Keratinocyte (primary cell): ENCODE measurements at regions not wholly inside any gene's neighbourhood (a gene's known extent, or its start where the extent isn't known, plus 50 kb on each side); places are given as distances from the start of the nearest gene placed in this dataset.

Experiments used
- EZH2 ChIP-seq: IDR thresholded peaks from one replicate; pipeline ENCODE4 v1.6.1; 2012; ENCODE audit warnings: inconsistent platforms, mild to moderate bottlenecking, low read length, moderate library complexity
- TF ChIP-seq, protein P1 (sequence below), 3 experiments: IDR thresholded peaks in 1 of 3; conservative IDR thresholded peaks in 1 of 3; optimal IDR thresholded peaks in 1 of 3; 2 replicates in 2 of 3; 3 replicates in 1 of 3; pipeline versions ENCODE3 to v1.5.1; 2011; ENCODE audit warnings: low read length in 3 of 3, mild to moderate bottlenecking in 3 of 3, moderate library complexity in 2 of 3, control low read depth in 1 of 3, inconsistent platforms in 1 of 3; ENCODE audit not compliant: insufficient read depth in 2 of 3; ENCODE audit errors: extremely low read depth in 1 of 3

GRCh38 chr6:113017353-113017752, 670.2 kb downstream of the RFPL4B start:
- TF ChIP-seq, protein P1, sequence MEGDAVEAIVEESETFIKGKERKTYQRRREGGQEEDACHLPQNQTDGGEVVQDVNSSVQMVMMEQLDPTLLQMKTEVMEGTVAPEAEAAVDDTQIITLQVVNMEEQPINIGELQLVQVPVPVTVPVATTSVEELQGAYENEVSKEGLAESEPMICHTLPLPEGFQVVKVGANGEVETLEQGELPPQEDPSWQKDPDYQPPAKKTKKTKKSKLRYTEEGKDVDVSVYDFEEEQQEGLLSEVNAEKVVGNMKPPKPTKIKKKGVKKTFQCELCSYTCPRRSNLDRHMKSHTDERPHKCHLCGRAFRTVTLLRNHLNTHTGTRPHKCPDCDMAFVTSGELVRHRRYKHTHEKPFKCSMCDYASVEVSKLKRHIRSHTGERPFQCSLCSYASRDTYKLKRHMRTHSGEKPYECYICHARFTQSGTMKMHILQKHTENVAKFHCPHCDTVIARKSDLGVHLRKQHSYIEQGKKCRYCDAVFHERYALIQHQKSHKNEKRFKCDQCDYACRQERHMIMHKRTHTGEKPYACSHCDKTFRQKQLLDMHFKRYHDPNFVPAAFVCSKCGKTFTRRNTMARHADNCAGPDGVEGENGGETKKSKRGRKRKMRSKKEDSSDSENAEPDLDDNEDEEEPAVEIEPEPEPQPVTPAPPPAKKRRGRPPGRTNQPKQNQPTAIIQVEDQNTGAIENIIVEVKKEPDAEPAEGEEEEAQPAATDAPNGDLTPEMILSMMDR (optimal IDR thresholded peaks at IDR 0.05 in 1 of 3, IDR thresholded peaks at IDR 0.05 in 1 of 3, conservative IDR thresholded peaks at IDR 0.05 in 1 of 3; ENCODE audit: extremely low read depth in 1 of 3, insufficient read depth in 2 of 3, low read length in 3 of 3): no peak
- no peak for TF ChIP-seq EZH2
